Spinal cord (tissue), 9 donors: ENCODE measurements at regions not wholly inside any gene's neighbourhood (a gene's known extent, or its start where the extent isn't known, plus 50 kb on each side); places are given as distances from the start of the nearest gene placed in this dataset.
A peak's percentile ranks its signal among the peaks of the same experiment; 100 is the strongest.

Experiments used
- DNase-seq, 6 donors: peaks; one replicate each; pipeline versions ENCODE4 v3.0.0 to v3.0.0-alpha.2; 2013 to 2015; ENCODE audit warnings: low spot score in 6 of 6, low read depth in 4 of 6
- H3K27ac ChIP-seq: one replicate; pipeline ENCODE4 v1.5.1; 2013; ENCODE audit warnings: low read depth, low read length, control low read depth
- H3K27me3 ChIP-seq: one replicate; pipeline ENCODE4 v1.6.1; 2013; ENCODE audit warnings: low read length; ENCODE audit not compliant: control insufficient read depth, insufficient read depth
- H3K36me3 ChIP-seq: one replicate; pipeline ENCODE4 v1.6.1; 2013; ENCODE audit warnings: low read length; ENCODE audit not compliant: control insufficient read depth, insufficient read depth
- H3K4me1 ChIP-seq: one replicate; pipeline ENCODE4 v1.6.1; 2013; ENCODE audit warnings: low read length; ENCODE audit not compliant: control insufficient read depth, insufficient read depth
- H3K4me3 ChIP-seq: one replicate; pipeline ENCODE4 v1.5.1; 2013; ENCODE audit warnings: low read depth, low read length, control low read depth
- H3K9me3 ChIP-seq: one replicate; pipeline ENCODE4 v1.6.1; 2013; ENCODE audit warnings: low read length; ENCODE audit not compliant: control insufficient read depth, insufficient read depth
- WGBS: methylation state at CpG from one replicate; pipeline ENCODE4 v1.1.5; 2013; ENCODE audit warnings: missing lambda C conversion rate; ENCODE audit not compliant: insufficient coverage; 5-methylcytosine and 5-hydroxymethylcytosine counted together
- donor health status: healthy.

DNA sequence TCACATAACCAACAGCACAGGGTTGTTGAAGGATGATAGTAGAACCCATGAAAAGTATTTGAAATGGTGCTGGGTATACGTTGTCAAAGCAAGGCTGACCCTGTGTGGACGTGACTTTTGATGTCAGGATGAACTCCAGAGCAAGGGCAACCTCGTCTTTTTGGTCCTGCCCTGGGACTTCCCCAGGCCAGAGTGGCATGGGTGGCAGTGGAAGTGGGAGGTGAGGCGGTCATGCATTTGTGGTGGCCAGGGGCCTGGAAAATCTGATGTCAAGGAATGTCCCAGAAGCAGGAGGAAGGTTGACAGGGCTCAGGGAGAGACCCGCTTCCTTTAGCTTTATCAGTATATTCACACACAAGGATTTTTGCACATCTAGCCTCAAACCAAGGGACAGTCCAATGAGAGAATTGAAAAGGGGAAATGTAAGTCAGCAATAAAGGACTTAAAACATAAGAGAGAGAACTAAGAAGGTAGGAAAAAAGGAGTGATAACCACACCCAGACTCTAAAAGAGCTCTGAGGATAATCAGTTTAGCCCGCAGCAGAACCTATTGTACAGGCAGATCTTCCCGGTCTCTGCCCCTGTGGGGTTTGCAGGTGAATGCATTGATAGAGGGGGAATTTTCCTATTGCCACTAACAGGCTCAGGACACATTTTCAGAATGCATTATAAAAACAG is 98.8 kb upstream of the HDGFL1 start:
- Histone ChIP-seq H3K9me3 (no peaks in the 10 kb centered on the region), H3K27ac (no peak overlapping the region), H3K36me3 (no peaks in the 10 kb centered on the region), H3K4me3 (no peak overlapping the region), H3K4me1 (peaks cover 3% of the 10 kb centered on the region), H3K27me3 (no peaks in the 10 kb centered on the region)
- WGBS = 98% methylated on average over 4 of the region's 7 CpGs
- no peak for DNase-seq

- no CpG with 5 or more reads among the region's 4 CpGs for WGBS
These were observed 98.2 kb upstream of the HDGFL1 start for GRCh38 chr6:22471132-22471690.

DNA sequence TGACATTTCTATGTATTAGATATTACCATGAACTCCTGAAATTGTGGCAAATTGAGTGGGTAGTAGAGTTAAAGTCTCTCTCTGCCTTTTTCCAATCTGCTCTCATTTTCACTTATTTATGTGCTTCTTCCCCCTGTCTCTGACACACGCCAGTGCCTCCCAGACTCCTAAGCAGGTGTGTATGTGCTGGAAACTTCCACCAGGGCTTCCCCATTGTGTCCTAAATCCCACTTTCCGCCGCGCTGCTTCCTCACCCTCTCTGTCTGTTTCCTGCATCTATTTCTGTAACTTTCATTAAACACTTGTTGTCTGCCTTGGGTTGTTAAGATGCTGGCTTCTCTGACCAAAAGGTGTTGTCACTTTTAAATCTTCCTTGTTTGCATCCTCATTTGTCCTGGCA is 97.6 kb upstream of the HDGFL1 start:
- peaks cover 3% of the 10 kb centered on the region for H3K4me1 ChIP-seq
- H3K36me3 ChIP-seq = no peaks in the 10 kb centered on the region
- DNase-seq = no peak
- H3K27me3 ChIP-seq = no peaks in the 10 kb centered on the region
- no peak overlapping the region for H3K27ac ChIP-seq
- no peaks in the 10 kb centered on the region for H3K9me3 ChIP-seq
- no peak overlapping the region for H3K4me3 ChIP-seq
- 50% methylated on average over 1 of the region's 4 CpGs for WGBS

More at GRCh38 chr6:22471132-22471690, 98.2 kb upstream of the HDGFL1 start:
- Histone ChIP-seq H3K4me3 (no peak overlapping the region), H3K27ac (no peak overlapping the region), H3K36me3 (no peaks in the 10 kb centered on the region), H3K9me3 (no peaks in the 10 kb centered on the region), H3K27me3 (no peaks in the 10 kb centered on the region), H3K4me1 (peaks cover 3% of the 10 kb centered on the region)
- peak in 2 of 6 donors; percentile 35 to 63 for DNase-seq

- 67% methylated on average over 3 of the region's 7 CpGs for WGBS
- Histone ChIP-seq H3K27me3 (no peaks in the 10 kb centered on the region), H3K4me1 (no peaks in the 10 kb centered on the region), H3K4me3 (no peak overlapping the region), H3K9me3 (no peaks in the 10 kb centered on the region), H3K27ac (no peak overlapping the region), H3K36me3 (no peaks in the 10 kb centered on the region)
- DNase-seq = no peak
These were observed 95.2 kb upstream of the HDGFL1 start for GRCh38 chr6:22473991-22474682.

GRCh38 chr6:22476811-22477390 is 92.5 kb upstream of the HDGFL1 start:
- no CpG with 5 or more reads among the region's 4 CpGs for WGBS
- Histone ChIP-seq H3K36me3 (no peaks in the 10 kb centered on the region), H3K9me3 (no peaks in the 10 kb centered on the region), H3K4me1 (no peaks in the 10 kb centered on the region), H3K4me3 (no peak overlapping the region), H3K27me3 (no peaks in the 10 kb centered on the region), H3K27ac (no peak overlapping the region)
- no peak for DNase-seq

GRCh38 chr6:22497276-22497675 is 72.1 kb upstream of the HDGFL1 start:
- no peaks in the 10 kb centered on the region for H3K9me3 ChIP-seq
- H3K27ac ChIP-seq = no peak overlapping the region
- H3K4me1 ChIP-seq = no peaks in the 10 kb centered on the region
- DNase-seq = peak in 1 of 6 donors; percentile 57
- WGBS = no CpG with 5 or more reads among the region's 3 CpGs
- H3K36me3 ChIP-seq = no peaks in the 10 kb centered on the region
- no peaks in the 10 kb centered on the region for H3K27me3 ChIP-seq
- no peak overlapping the region for H3K4me3 ChIP-seq

GRCh38 chr6:22499815-22500214 is 69.6 kb upstream of the HDGFL1 start:
- no peaks in the 10 kb centered on the region for H3K27me3 ChIP-seq
- DNase-seq = no peak
- H3K27ac ChIP-seq = no peak overlapping the region
- H3K36me3 ChIP-seq = no peaks in the 10 kb centered on the region
- no peaks in the 10 kb centered on the region for H3K9me3 ChIP-seq
- no peak overlapping the region for H3K4me3 ChIP-seq
- no peaks in the 10 kb centered on the region for H3K4me1 ChIP-seq

- no peak overlapping the region for H3K4me3 ChIP-seq
- DNase-seq = peak in 1 of 6 donors; percentile 24
- H3K9me3 ChIP-seq = no peaks in the 10 kb centered on the region
- no peaks in the 10 kb centered on the region for H3K36me3 ChIP-seq
- no peak overlapping the region for H3K27ac ChIP-seq
- H3K27me3 ChIP-seq = no peaks in the 10 kb centered on the region
- WGBS = no CpG with 5 or more reads among the region's 8 CpGs
- H3K4me1 ChIP-seq = no peaks in the 10 kb centered on the region
These were observed 62.9 kb upstream of the HDGFL1 start for GRCh38 chr6:22506496-22506895.

GRCh38 chr6:22512686-22513427 is 56.5 kb upstream of the HDGFL1 start:
- H3K27ac ChIP-seq = no peak overlapping the region
- WGBS = 89% methylated on average over 4 of the region's 9 CpGs

More at GRCh38 chr6:22512686-22513427, 56.5 kb upstream of the HDGFL1 start:
- Histone ChIP-seq H3K4me3 (no peak overlapping the region), H3K4me1 (no peaks in the 10 kb centered on the region), H3K27me3 (no peaks in the 10 kb centered on the region), H3K9me3 (no peaks in the 10 kb centered on the region), H3K36me3 (no peaks in the 10 kb centered on the region)
- DNase-seq = peak in 1 of 6 donors; percentile 20
